Esophagus muscularis mucosa (tissue), 4 donors: ENCODE measurements at regions not wholly inside any gene's neighbourhood (a gene's known extent, or its start where the extent isn't known, plus 50 kb on each side); places are given as distances from the start of the nearest gene placed in this dataset.

Source experiments
- DNase-seq: peaks from one replicate; pipeline ENCODE4 v3.0.0-alpha.2; 2017; ENCODE audit errors: extremely low spot score
- H3K27ac ChIP-seq, 4 donors: fragments of 200-600 bp; sonication (generic); replicated peaks in 1 of 4; 1 replicate in 3 of 4; 2 replicates in 1 of 4; pipeline ENCODE4 v1.5.1; 2016 to 2019; ENCODE audit warnings: mild to moderate bottlenecking in 1 of 4
- H3K27me3 ChIP-seq, 4 donors: fragments of 200-600 bp; sonication (generic); one replicate each; pipeline versions ENCODE4 v1.5.1 to v1.6.0; 2016 to 2019
- H3K36me3 ChIP-seq, 4 donors: fragments of 200-600 bp; sonication (generic); one replicate each; pipeline ENCODE4 v1.5.1; 2016 to 2019
- H3K4me1 ChIP-seq, 4 donors: fragments of 200-600 bp; sonication (generic); one replicate each; pipeline ENCODE4 v1.5.1; 2016 to 2019
- H3K4me3 ChIP-seq, 4 donors: fragments of 200-600 bp; sonication (generic); 1 replicate in 2 of 4; 2 replicates in 2 of 4; pipeline ENCODE4 v1.5.1; 2016 to 2019; ENCODE audit warnings: mild to moderate bottlenecking in 4 of 4, moderate library complexity in 1 of 4
- H3K9me3 ChIP-seq, 4 donors: fragments of 200-600 bp; sonication (generic); 1 replicate in 3 of 4; 2 replicates in 1 of 4; pipeline ENCODE4 v1.5.1; 2016 to 2019
- EP300 ChIP-seq: sonication (generic); formaldehyde crosslinking; IDR thresholded peaks from one replicate; pipeline ENCODE4 v1.6.1; 2017; ENCODE audit warnings: antibody characterized with exemption
- POLR2A ChIP-seq: fragments of 450-650 bp; IDR thresholded peaks from one replicate; pipeline ENCODE4 v1.6.1; 2017; ENCODE audit warnings: antibody characterized with exemption, moderate library complexity, mild to moderate bottlenecking, low read depth
- POLR2AphosphoS5 ChIP-seq, 2 donors: sonication (generic); formaldehyde crosslinking; IDR thresholded peaks; one replicate each; pipeline ENCODE4 v1.6.1; 2017; ENCODE audit warnings: antibody characterized with exemption in 2 of 2
- WGBS: methylation state at CpG from one replicate; pipeline ENCODE4 v1.1.5; 2018; 5-methylcytosine and 5-hydroxymethylcytosine counted together
- intact Hi-C: fragments of 100-400 bp; cut with DNase I; formaldehyde crosslinking; loops from one replicate; pipeline ENCODE4 v1.15.1; 2023
- TF ChIP-seq, protein P1 (sequence below), 3 experiments: fragments of 200-600 bp in 2 of 3; fragments of 450-650 bp in 1 of 3; sonication (generic) in 2 of 3; IDR thresholded peaks; one replicate each; pipeline ENCODE4 v1.5.1; 2017 to 2019; ENCODE audit warnings: antibody characterized with exemption in 3 of 3, mild to moderate bottlenecking in 2 of 3, moderate library complexity in 1 of 3

DNA sequence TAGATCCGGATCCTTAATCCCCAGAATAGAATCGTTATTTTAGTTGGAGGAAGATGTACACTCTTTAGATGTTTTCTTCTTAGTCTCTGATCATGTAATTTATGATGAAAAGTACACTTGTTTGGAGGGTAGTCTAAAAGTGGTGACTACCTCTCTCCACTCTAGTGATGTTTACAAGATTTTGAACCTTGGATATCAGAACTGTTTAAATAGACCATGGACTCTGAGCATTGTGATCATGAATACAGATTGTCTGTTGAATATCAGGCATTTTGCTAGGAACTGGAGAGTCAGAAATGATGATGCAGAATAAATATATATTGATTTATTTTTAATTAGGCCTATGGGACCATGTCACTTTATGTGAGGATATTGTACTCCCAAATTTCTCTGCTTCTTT, 706.3 kb upstream of the WWC1 start:
- intact Hi-C loops, result no loop called here
- H3K9me3 ChIP-seq, result no peaks in the 10 kb centered on the region
- no peaks in the 10 kb centered on the region for H3K4me1 ChIP-seq
- no peak overlapping the region for H3K27ac ChIP-seq
- TF ChIP-seq POLR2A, result no peak
- H3K27me3 ChIP-seq, result no peaks in the 10 kb centered on the region
- no peak for DNase-seq
- H3K36me3 ChIP-seq, result no peaks in the 10 kb centered on the region
- no peak overlapping the region for H3K4me3 ChIP-seq
- WGBS, result 91% methylated on average over 2 of the region's 2 CpGs

GRCh38 chr5:167587772-167588437, 703.5 kb upstream of the WWC1 start:
- H3K27ac ChIP-seq, result no peak overlapping the region
- H3K36me3 ChIP-seq, result no peaks in the 10 kb centered on the region
- no peak overlapping the region for H3K4me3 ChIP-seq
- WGBS, result 69% methylated on average over 5 of the region's 5 CpGs
- intact Hi-C loops, result no loop called here
- DNase-seq, result no peak
- TF ChIP-seq EP300, result no peak
- TF ChIP-seq, protein P1, sequence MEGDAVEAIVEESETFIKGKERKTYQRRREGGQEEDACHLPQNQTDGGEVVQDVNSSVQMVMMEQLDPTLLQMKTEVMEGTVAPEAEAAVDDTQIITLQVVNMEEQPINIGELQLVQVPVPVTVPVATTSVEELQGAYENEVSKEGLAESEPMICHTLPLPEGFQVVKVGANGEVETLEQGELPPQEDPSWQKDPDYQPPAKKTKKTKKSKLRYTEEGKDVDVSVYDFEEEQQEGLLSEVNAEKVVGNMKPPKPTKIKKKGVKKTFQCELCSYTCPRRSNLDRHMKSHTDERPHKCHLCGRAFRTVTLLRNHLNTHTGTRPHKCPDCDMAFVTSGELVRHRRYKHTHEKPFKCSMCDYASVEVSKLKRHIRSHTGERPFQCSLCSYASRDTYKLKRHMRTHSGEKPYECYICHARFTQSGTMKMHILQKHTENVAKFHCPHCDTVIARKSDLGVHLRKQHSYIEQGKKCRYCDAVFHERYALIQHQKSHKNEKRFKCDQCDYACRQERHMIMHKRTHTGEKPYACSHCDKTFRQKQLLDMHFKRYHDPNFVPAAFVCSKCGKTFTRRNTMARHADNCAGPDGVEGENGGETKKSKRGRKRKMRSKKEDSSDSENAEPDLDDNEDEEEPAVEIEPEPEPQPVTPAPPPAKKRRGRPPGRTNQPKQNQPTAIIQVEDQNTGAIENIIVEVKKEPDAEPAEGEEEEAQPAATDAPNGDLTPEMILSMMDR (IDR thresholded peaks at IDR 0.05), result peak in 1 of 3 experiments; percentile 25
- H3K9me3 ChIP-seq, result no peaks in the 10 kb centered on the region
- no peaks in the 10 kb centered on the region for H3K27me3 ChIP-seq
- no peaks in the 10 kb centered on the region for H3K4me1 ChIP-seq

- no peak overlapping the region for H3K4me3 ChIP-seq
Measured at GRCh38 chr5:167592114-167592513, 699.3 kb upstream of the WWC1 start.

DNA sequence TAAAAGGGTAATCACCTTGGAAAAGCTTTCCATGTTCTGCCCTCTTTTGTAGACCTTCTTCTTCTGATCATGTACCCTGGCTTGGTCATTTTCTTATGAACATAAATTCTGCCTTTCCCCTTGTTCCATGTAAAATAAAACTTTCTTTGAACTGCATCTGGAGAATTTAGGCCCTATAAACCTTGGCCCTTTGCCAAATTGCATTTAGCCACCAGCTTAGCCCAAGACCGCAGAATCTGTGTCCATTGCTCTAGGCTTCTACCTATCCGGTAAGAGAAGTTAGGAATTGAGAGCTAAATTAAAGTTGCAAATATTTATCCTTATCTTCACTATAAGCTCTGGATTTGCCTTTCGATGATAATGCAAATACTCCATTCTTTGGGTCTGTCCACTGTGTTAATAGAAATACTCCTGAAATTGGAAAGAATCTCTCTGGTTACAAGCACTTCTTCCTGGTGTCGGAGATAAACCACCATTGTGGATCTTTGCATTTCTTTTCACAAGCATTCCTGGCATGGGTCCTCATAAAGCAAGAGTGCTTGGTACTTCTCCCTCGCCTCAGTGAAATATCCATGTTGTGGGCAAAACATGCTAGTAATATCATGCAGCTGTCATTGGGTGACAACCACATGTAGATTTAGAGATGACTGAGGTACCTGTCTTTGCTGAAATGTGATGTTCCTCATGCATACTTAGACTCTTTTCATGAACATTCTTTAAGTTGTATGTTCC, 698.0 kb upstream of the WWC1 start:
- Histone ChIP-seq H3K4me3 (no peak overlapping the region), H3K36me3 (no peaks in the 10 kb centered on the region), H3K27me3 (no peaks in the 10 kb centered on the region), H3K4me1 (no peaks in the 10 kb centered on the region), H3K9me3 (no peaks in the 10 kb centered on the region), H3K27ac (no peak overlapping the region)
- TF ChIP-seq POLR2AphosphoS5 (IDR thresholded peaks at IDR 0.05) (no peak), POLR2A (no peak), EP300 (no peak)
- TF ChIP-seq, protein P1 (IDR thresholded peaks at IDR 0.05), result no peak
- DNase-seq, result no peak
- 92% methylated on average over 5 of the region's 5 CpGs for WGBS
- intact Hi-C loops, result no loop called here

More at GRCh38 chr5:167592114-167592513, 699.3 kb upstream of the WWC1 start:
- Histone ChIP-seq H3K36me3 (no peaks in the 10 kb centered on the region), H3K27me3 (no peaks in the 10 kb centered on the region), H3K4me1 (no peaks in the 10 kb centered on the region), H3K9me3 (no peaks in the 10 kb centered on the region), H3K27ac (no peak overlapping the region)
- TF ChIP-seq EP300, result no peak
- no peak for TF ChIP-seq POLR2AphosphoS5 (IDR thresholded peaks at IDR 0.05)
- TF ChIP-seq POLR2A, result no peak
- TF ChIP-seq, protein P1 (IDR thresholded peaks at IDR 0.05), result no peak
- intact Hi-C loops, result no loop called here
- WGBS, result 98% methylated on average over 4 of the region's 4 CpGs
- DNase-seq, result no peak

DNA sequence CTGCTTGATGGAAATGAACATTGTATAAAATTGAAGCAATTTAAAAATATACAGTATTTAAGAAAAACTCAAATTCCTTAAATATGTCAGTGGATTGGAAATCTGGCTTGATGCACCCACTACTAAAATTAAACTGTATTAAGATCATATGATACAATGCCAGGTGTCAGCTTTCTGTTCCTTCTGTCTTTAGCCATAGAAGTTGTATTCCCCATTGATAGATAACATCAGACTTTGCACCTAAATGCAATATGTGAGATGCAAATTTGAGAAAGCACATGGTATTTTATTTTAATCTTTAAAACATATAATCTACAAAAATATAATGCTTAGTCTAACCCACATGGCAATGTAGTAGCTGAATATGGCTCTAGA, 697.4 kb upstream of the WWC1 start:
- intact Hi-C loops, result no loop called here
- DNase-seq, result no peak
- Histone ChIP-seq H3K27me3 (no peaks in the 10 kb centered on the region), H3K9me3 (no peaks in the 10 kb centered on the region), H3K36me3 (no peaks in the 10 kb centered on the region), H3K4me3 (no peak overlapping the region), H3K4me1 (no peaks in the 10 kb centered on the region), H3K27ac (no peak overlapping the region)
- TF ChIP-seq POLR2AphosphoS5 (IDR thresholded peaks at IDR 0.05), result no peak
- TF ChIP-seq EP300, result no peak
- no peak for TF ChIP-seq POLR2A
- TF ChIP-seq, protein P1 (IDR thresholded peaks at IDR 0.05), result no peak
